ENCODE measurements at regions not wholly inside any gene's neighbourhood (a gene's known extent, or its start where the extent isn't known, plus 50 kb on each side); places are given as distances from the start of the nearest gene placed in this dataset.

- TF ChIP-seq ATF2 (IDR thresholded peaks at IDR 0.05; ENCODE audit: low read length) = no peak
- TF ChIP-seq, protein P1, sequence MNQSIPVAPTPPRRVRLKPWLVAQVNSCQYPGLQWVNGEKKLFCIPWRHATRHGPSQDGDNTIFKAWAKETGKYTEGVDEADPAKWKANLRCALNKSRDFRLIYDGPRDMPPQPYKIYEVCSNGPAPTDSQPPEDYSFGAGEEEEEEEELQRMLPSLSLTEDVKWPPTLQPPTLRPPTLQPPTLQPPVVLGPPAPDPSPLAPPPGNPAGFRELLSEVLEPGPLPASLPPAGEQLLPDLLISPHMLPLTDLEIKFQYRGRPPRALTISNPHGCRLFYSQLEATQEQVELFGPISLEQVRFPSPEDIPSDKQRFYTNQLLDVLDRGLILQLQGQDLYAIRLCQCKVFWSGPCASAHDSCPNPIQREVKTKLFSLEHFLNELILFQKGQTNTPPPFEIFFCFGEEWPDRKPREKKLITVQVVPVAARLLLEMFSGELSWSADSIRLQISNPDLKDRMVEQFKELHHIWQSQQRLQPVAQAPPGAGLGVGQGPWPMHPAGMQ (IDR thresholded peaks at IDR 0.05; ENCODE audit: borderline replicate concordance) = no peak
- no peak for TF ChIP-seq ZBTB11 (CRISPR knock-in tag; IDR thresholded peaks at IDR 0.05)
- no peak for TF ChIP-seq SMC3 (IDR thresholded peaks at IDR 0.05; ENCODE audit: borderline replicate concordance, low read length)
- no peak for TF ChIP-seq TAF1 (IDR thresholded peaks at IDR 0.05; ENCODE audit: borderline replicate concordance, low read depth, low read length)
Measured at GRCh38 chr1:217268058-217268457, 362.8 kb downstream of the GPATCH2 start (continued).

DNA sequence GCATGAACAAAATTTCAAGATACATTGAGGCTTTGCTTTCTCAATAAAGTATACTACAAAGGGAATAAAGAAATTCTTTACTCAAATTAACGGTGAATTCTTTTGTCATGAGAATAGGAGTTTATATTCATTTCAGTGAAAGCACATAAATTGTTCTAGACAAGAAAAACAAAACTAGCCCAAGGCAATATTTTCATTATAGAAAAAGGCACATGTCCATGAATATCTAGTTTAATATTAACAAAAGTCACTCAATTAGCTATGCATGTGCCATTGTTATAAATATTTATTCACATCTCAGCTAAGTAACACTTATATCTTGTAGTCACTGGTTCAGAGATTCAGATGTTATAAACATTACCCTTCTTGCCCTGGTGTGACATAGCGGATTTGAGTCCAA is 369.3 kb downstream of the GPATCH2 start:
- ChIA-PET POLR2A (no interaction called here), SMC1A (ENCODE audit: uncharacterized antibody, unreplicated experiment) (interaction anchor here (0.5 kb wide), 1 partner anchor 85 kb away, joined by 4 read pairs; no protein-coding TSS in a partner anchor), CTCF (no interaction called here), RAD21 (ENCODE audit: unreplicated experiment) (no interaction called here)
- FAIRE-seq (no peak), ATAC-seq (no peak), DNase-seq (ENCODE audit: low read depth, low spot score) (no peak)
- no peak overlapping the region for H3K9ac ChIP-seq (ENCODE audit: control insufficient read depth, insufficient read depth, low read length)
- intact Hi-C loops (cut with micrococcal nuclease; ENCODE audit: unreplicated experiment) = no loop called here
- no peak overlapping the region for H3K27ac ChIP-seq (ENCODE audit: control insufficient read depth, insufficient read depth)
- in situ Hi-C loops (cut with MboI) = no loop called here
- H3K79me2 ChIP-seq (ENCODE audit: control insufficient read depth, insufficient read depth, low read length) = no peaks in the 10 kb centered on the region
- WGBS (ENCODE audit: insufficient coverage, insufficient replicate concordance, low lambda C conversion rate, missing lambda C conversion rate) = 3% methylated on average over 2 of the region's 2 CpGs
- H4K20me1 ChIP-seq (ENCODE audit: control insufficient read depth, insufficient read depth) = no peaks in the 10 kb centered on the region
- H3K36me3 ChIP-seq (ENCODE audit: control insufficient read depth in 2 of 2, insufficient read depth in 2 of 2, low read length in 1 of 2) = no peaks in the 10 kb centered on the region
- no peaks in the 10 kb centered on the region for H3K4me1 ChIP-seq (ENCODE audit: control insufficient read depth, insufficient read depth, low read length)
- BruUV-seq (replicated peaks) = no TSS peak
- TF ChIP-seq GATAD2B (conservative IDR thresholded peaks at IDR 0.05; ENCODE audit: low read depth) (no peak), BCL3 (IDR thresholded peaks at IDR 0.05; ENCODE audit: borderline replicate concordance, insufficient read depth, low read depth, low read length, poor library complexity, severe bottlenecking) (no peak)
- H3K4me3 ChIP-seq = no peak overlapping the region
- no peaks in the 10 kb centered on the region for H3K9me3 ChIP-seq (replicated peaks; ENCODE audit: control insufficient read depth, insufficient read depth, low read length)
- H3K27me3 ChIP-seq (replicated peaks in 1 of 2; ENCODE audit: control insufficient read depth in 2 of 2, insufficient read depth in 2 of 2, low read length in 1 of 2) = no peaks in the 10 kb centered on the region
- H3K4me2 ChIP-seq (ENCODE audit: control insufficient read depth, insufficient read depth) = no peak overlapping the region
- no peak overlapping the region for H2AFZ ChIP-seq (ENCODE audit: control insufficient read depth, low read depth, low read length)

Measured in GM12878 (cell line).